GM21367 (cell line): ENCODE measurements at regions not wholly inside any gene's neighbourhood (a gene's known extent, or its start where the extent isn't known, plus 50 kb on each side); places are given as distances from the start of the nearest gene placed in this dataset.
"Not testable (repeated sequence)": the region's sequence is repeated elsewhere in the genome, so short reads cannot be mapped to it uniquely, and the experiment has no call there.

ENCODE experiments used
- ATAC-seq: cut with Tn5 transposase; IDR thresholded peaks from one replicate; pipeline ENCODE4 v1.9.1; 2021; ENCODE audit not compliant: unreplicated experiment

GRCh38 chr14:53409289-53409688 lies 256.2 kb upstream of the DDHD1 start:
- no peak for ATAC-seq

GRCh38 chr14:53408175-53408879 lies 255.2 kb upstream of the DDHD1 start:
- no peak for ATAC-seq

GRCh38 chr14:53406519-53406918 lies 253.4 kb upstream of the DDHD1 start:
- ATAC-seq = no peak

GRCh38 chr14:53401646-53402045 lies 248.5 kb upstream of the DDHD1 start:
- ATAC-seq = no peak

GRCh38 chr14:53399057-53399456 lies 245.9 kb upstream of the DDHD1 start:
- ATAC-seq = no peak

GRCh38 chr14:53398616-53399015 lies 245.5 kb upstream of the DDHD1 start:
- no peak for ATAC-seq

GRCh38 chr14:53395267-53395666 lies 242.1 kb upstream of the DDHD1 start:
- ATAC-seq = not testable (repeated sequence)

GRCh38 chr14:53391631-53392285 lies 238.6 kb upstream of the DDHD1 start:
- no peak for ATAC-seq

GRCh38 chr14:53391156-53391555 lies 238.0 kb upstream of the DDHD1 start:
- ATAC-seq = no peak

GRCh38 chr14:53390008-53390407 lies 236.9 kb upstream of the DDHD1 start:
- no peak for ATAC-seq

GRCh38 chr14:53389202-53389601 lies 236.1 kb upstream of the DDHD1 start:
- no peak for ATAC-seq

- ATAC-seq = no peak
These were observed 233.2 kb upstream of the DDHD1 start for GRCh38 chr14:53386362-53386761.

GRCh38 chr14:53384536-53384935 lies 231.4 kb upstream of the DDHD1 start:
- ATAC-seq = no peak

GRCh38 chr14:53384073-53384472 lies 230.9 kb upstream of the DDHD1 start:
- no peak for ATAC-seq

GRCh38 chr14:53381895-53382294 lies 228.8 kb upstream of the DDHD1 start:
- ATAC-seq = no peak

GRCh38 chr14:53380867-53381225 lies 227.7 kb upstream of the DDHD1 start:
- no peak for ATAC-seq

GRCh38 chr14:53380052-53380866 lies 227.1 kb upstream of the DDHD1 start:
- no peak for ATAC-seq

GRCh38 chr14:53378142-53378541 lies 225.0 kb upstream of the DDHD1 start:
- ATAC-seq = no peak

- ATAC-seq = no peak
These were observed 222.9 kb upstream of the DDHD1 start for GRCh38 chr14:53376064-53376463.

GRCh38 chr14:53375599-53375998 lies 222.5 kb upstream of the DDHD1 start:
- no peak for ATAC-seq

- ATAC-seq = no peak
These were observed 215.6 kb upstream of the DDHD1 start for GRCh38 chr14:53368711-53369201.

- ATAC-seq = no peak
These were observed 214.9 kb upstream of the DDHD1 start for GRCh38 chr14:53368066-53368465.
